Neural progenitor cell (in vitro differentiated cells): ENCODE measurements at regions not wholly inside any gene's neighbourhood (a gene's known extent, or its start where the extent isn't known, plus 50 kb on each side); places are given as distances from the start of the nearest gene placed in this dataset.

Experiments used
- DNase-seq: peaks from one replicate; pipeline ENCODE4 v3.0.0-alpha.2; 2016; ENCODE audit warnings: low spot score
- H2AFZ ChIP-seq: fragments of 200-600 bp; sonication (generic); replicated peaks from 2 replicates; pipeline ENCODE4 v1.6.1; 2016; ENCODE audit warnings: antibody characterized with exemption
- H3F3A ChIP-seq: fragments of 200-600 bp; sonication (generic); 2 replicates; pipeline ENCODE4 v1.6.1; 2016; ENCODE audit warnings: antibody characterized with exemption, low read depth
- H3K27ac ChIP-seq: fragments of 200-600 bp; sonication (generic); 2 replicates; pipeline ENCODE4 v1.5.1; 2016; ENCODE audit warnings: mild to moderate bottlenecking
- H3K27me3 ChIP-seq: fragments of 200-600 bp; sonication (generic); 2 replicates; pipeline ENCODE4 v1.6.1; 2016; ENCODE audit warnings: mild to moderate bottlenecking, moderate library complexity
- H3K36me3 ChIP-seq: fragments of 200-600 bp; sonication (generic); 2 replicates; pipeline ENCODE4 v1.5.1; 2016
- H3K4me1 ChIP-seq: fragments of 200-600 bp; sonication (generic); 2 replicates; pipeline ENCODE4 v1.6.1; 2016; ENCODE audit warnings: mixed run types
- H3K4me2 ChIP-seq: fragments of 200-600 bp; sonication (generic); 2 replicates; pipeline ENCODE4 v1.6.1; 2016
- H3K4me3 ChIP-seq: fragments of 200-600 bp; sonication (generic); 2 replicates; pipeline ENCODE4 v1.5.1; 2016
- H3K79me2 ChIP-seq: fragments of 200-600 bp; sonication (generic); 2 replicates; pipeline ENCODE4 v1.6.1; 2016; ENCODE audit warnings: low read depth
- H3K9ac ChIP-seq: fragments of 200-600 bp; sonication (generic); 2 replicates; pipeline ENCODE4 v1.6.1; 2016
- H3K9me3 ChIP-seq: fragments of 200-600 bp; sonication (generic); 2 replicates; pipeline ENCODE4 v1.5.1; 2016; ENCODE audit warnings: low read depth
- H4K20me1 ChIP-seq: fragments of 200-600 bp; sonication (generic); 2 replicates; pipeline ENCODE4 v1.6.1; 2016; ENCODE audit warnings: low read depth
- H3K27ac Mint-ChIP-seq: 3 replicates; pipeline ENCODE4 v1.8.0; 2021; ENCODE audit warnings: mixed read lengths
- H3K27me3 Mint-ChIP-seq: 2 replicates; pipeline ENCODE4 v1.8.0; 2022; ENCODE audit warnings: low read depth, mild to moderate bottlenecking, inconsistent platforms, moderate library complexity, mixed read lengths; ENCODE audit not compliant: insufficient read depth
- H3K36me3 Mint-ChIP-seq: 3 replicates; pipeline ENCODE4 v1.8.0; 2021; ENCODE audit warnings: mixed read lengths
- H3K4me1 Mint-ChIP-seq: 3 replicates; pipeline ENCODE4 v1.8.0; 2021; ENCODE audit warnings: mixed read lengths
- H3K4me3 Mint-ChIP-seq: 3 replicates; pipeline ENCODE4 v1.8.0; 2021; ENCODE audit warnings: mild to moderate bottlenecking, moderate library complexity, mixed read lengths
- H3K9me3 Mint-ChIP-seq: 3 replicates; pipeline ENCODE4 v1.8.0; 2020; ENCODE audit warnings: mixed read lengths
- CTCF ChIP-seq: fragments of 200-600 bp; sonication (generic); IDR thresholded peaks from 2 replicates; pipeline ENCODE4 v1.5.1; 2017; ENCODE audit warnings: antibody characterized with exemption, mild to moderate bottlenecking
- EZH2 ChIP-seq: fragments of 200-600 bp; sonication (generic); IDR thresholded peaks from 2 replicates; pipeline ENCODE4 v1.6.1; 2017; ENCODE audit warnings: antibody characterized with exemption, mild to moderate bottlenecking, moderate library complexity
- EZH2phosphoT487 ChIP-seq: fragments of 200-600 bp; sonication (generic); IDR thresholded peaks from 2 replicates; pipeline ENCODE4 v1.6.1; 2017; ENCODE audit warnings: antibody characterized with exemption

GRCh38 chr4:125849869-125850268 lies 535.1 kb downstream of the FAT4 start:
- H4K20me1 ChIP-seq, result no peaks in the 10 kb centered on the region
- H3K9me3 Mint-ChIP-seq, result no peaks in the 10 kb centered on the region
- no peaks in the 10 kb centered on the region for H3K27me3 Mint-ChIP-seq
- H3K27me3 ChIP-seq, result no peaks in the 10 kb centered on the region
- H3K27ac Mint-ChIP-seq, result no peak overlapping the region
- no peaks in the 10 kb centered on the region for H3K4me1 ChIP-seq
- H3K9ac ChIP-seq, result no peak overlapping the region
- TF ChIP-seq EZH2phosphoT487, result no peak
- no peak for TF ChIP-seq EZH2
- no peak for TF ChIP-seq CTCF
- peaks cover 2% of the 10 kb centered on the region for H3K4me1 Mint-ChIP-seq
- no peaks in the 10 kb centered on the region for H3K79me2 ChIP-seq
- no peak overlapping the region for H3K4me2 ChIP-seq
- no peak overlapping the region for H3K4me3 ChIP-seq
- no peaks in the 10 kb centered on the region for H3K36me3 Mint-ChIP-seq
- no peak for DNase-seq
- no peaks in the 10 kb centered on the region for H3K9me3 ChIP-seq
- H3K36me3 ChIP-seq, result no peaks in the 10 kb centered on the region
- H3K27ac ChIP-seq, result no peak overlapping the region
- no peak overlapping the region for H3K4me3 Mint-ChIP-seq
- no peaks in the 10 kb centered on the region for H3F3A ChIP-seq
- H2AFZ ChIP-seq, result no peak overlapping the region

GRCh38 chr4:125891597-125892258 lies 577.0 kb downstream of the FAT4 start:
- no peak for TF ChIP-seq EZH2
- no peak for TF ChIP-seq EZH2phosphoT487
- TF ChIP-seq CTCF, result no peak
- H3K4me2 ChIP-seq, result no peak overlapping the region
- H3K9me3 ChIP-seq, result no peaks in the 10 kb centered on the region
- H3K4me1 ChIP-seq, result no peaks in the 10 kb centered on the region
- no peak overlapping the region for H3K27ac Mint-ChIP-seq
- no peak overlapping the region for H3K27ac ChIP-seq
- no peaks in the 10 kb centered on the region for H3F3A ChIP-seq
- H4K20me1 ChIP-seq, result no peaks in the 10 kb centered on the region
- no peak overlapping the region for H3K9ac ChIP-seq
- H2AFZ ChIP-seq, result no peak overlapping the region
- H3K4me3 Mint-ChIP-seq, result no peak overlapping the region
- H3K9me3 Mint-ChIP-seq, result no peaks in the 10 kb centered on the region
- no peak overlapping the region for H3K4me3 ChIP-seq
- no peaks in the 10 kb centered on the region for H3K36me3 ChIP-seq
- H3K4me1 Mint-ChIP-seq, result no peaks in the 10 kb centered on the region
- DNase-seq, result no peak
- no peaks in the 10 kb centered on the region for H3K27me3 Mint-ChIP-seq
- H3K36me3 Mint-ChIP-seq, result no peaks in the 10 kb centered on the region
- no peaks in the 10 kb centered on the region for H3K27me3 ChIP-seq
- H3K79me2 ChIP-seq, result no peaks in the 10 kb centered on the region

GRCh38 chr4:125904802-125905201 lies 590.0 kb downstream of the FAT4 start:
- Histone ChIP-seq H3K9ac (no peak overlapping the region), H3K4me1 (no peaks in the 10 kb centered on the region), H3K4me3 (no peak overlapping the region), H2AFZ (no peak overlapping the region), H3K27ac (no peak overlapping the region), H3K27me3 (no peaks in the 10 kb centered on the region), H3K36me3 (no peaks in the 10 kb centered on the region), H3K4me2 (no peak overlapping the region), H3K9me3 (no peaks in the 10 kb centered on the region), H3K79me2 (no peaks in the 10 kb centered on the region), H4K20me1 (no peaks in the 10 kb centered on the region), H3F3A (no peaks in the 10 kb centered on the region)
- Mint-ChIP-seq H3K27me3 (peaks cover 2% of the 10 kb centered on the region), H3K36me3 (no peaks in the 10 kb centered on the region), H3K9me3 (no peaks in the 10 kb centered on the region), H3K4me1 (no peaks in the 10 kb centered on the region), H3K4me3 (no peak overlapping the region), H3K27ac (no peak overlapping the region)
- no peak for DNase-seq
- TF ChIP-seq CTCF (no peak), EZH2phosphoT487 (no peak), EZH2 (no peak)
